Nephron progenitor cell (in vitro differentiated cells): ENCODE measurements at regions not wholly inside any gene's neighbourhood (a gene's known extent, or its start where the extent isn't known, plus 50 kb on each side); places are given as distances from the start of the nearest gene placed in this dataset.

Experiments used
- DNase-seq: peaks from one replicate; pipeline ENCODE4 v3.0.0; 2021
- H3K27ac Mint-ChIP-seq: 2 replicates; pipeline ENCODE4 v1.8.0; 2021; ENCODE audit warnings: mild to moderate bottlenecking, moderate library complexity, mixed read lengths
- H3K27me3 Mint-ChIP-seq: 2 replicates; pipeline ENCODE4 v1.8.0; 2021; ENCODE audit warnings: mild to moderate bottlenecking, low read depth, mixed read lengths; ENCODE audit not compliant: poor library complexity
- H3K36me3 Mint-ChIP-seq: 2 replicates; pipeline ENCODE4 v1.8.0; 2021; ENCODE audit warnings: low read depth, mixed read lengths
- H3K4me1 Mint-ChIP-seq: 2 replicates; pipeline ENCODE4 v1.8.0; 2021; ENCODE audit warnings: mixed read lengths
- H3K4me3 Mint-ChIP-seq: 2 replicates; pipeline ENCODE4 v1.8.0; 2021; ENCODE audit warnings: mild to moderate bottlenecking, moderate library complexity, mixed read lengths
- H3K9me3 Mint-ChIP-seq: 2 replicates; pipeline ENCODE4 v1.8.0; 2021; ENCODE audit warnings: mild to moderate bottlenecking, moderate library complexity, mixed read lengths
- TF ChIP-seq, protein P1 (sequence below): fragments of 200-600 bp; sonication (generic); IDR thresholded peaks from 2 replicates; pipeline ENCODE4 v1.5.0; 2021; ENCODE audit warnings: antibody characterized with exemption

DNA sequence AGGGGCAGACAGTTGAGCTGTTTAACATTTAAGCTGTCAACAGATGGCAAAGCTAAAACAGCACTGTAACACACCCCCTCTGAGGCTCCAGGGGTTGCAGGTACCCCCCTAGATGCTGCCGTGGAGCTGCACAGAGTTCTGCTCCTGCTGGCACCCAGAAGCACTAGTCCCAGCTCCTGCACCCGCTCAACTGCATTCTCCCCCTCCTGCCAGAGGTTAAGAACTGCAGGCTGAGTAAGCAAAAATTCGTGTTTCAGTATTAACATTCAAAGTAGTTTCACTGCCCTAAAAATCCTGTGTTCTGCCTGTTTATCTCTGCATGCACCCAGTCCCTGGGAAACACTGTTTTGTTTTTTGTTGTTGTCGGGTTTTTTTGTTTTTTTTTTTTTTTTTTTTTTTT, 790.8 kb upstream of the KCND2 start:
- Mint-ChIP-seq H3K36me3 (no peaks in the 10 kb centered on the region), H3K27me3 (no peaks in the 10 kb centered on the region), H3K4me3 (no peak overlapping the region), H3K4me1 (peaks cover 16% of the 10 kb centered on the region), H3K27ac (peak overlapping the region; percentile 65), H3K9me3 (peaks cover 7% of the 10 kb centered on the region)
- TF ChIP-seq, protein P1, sequence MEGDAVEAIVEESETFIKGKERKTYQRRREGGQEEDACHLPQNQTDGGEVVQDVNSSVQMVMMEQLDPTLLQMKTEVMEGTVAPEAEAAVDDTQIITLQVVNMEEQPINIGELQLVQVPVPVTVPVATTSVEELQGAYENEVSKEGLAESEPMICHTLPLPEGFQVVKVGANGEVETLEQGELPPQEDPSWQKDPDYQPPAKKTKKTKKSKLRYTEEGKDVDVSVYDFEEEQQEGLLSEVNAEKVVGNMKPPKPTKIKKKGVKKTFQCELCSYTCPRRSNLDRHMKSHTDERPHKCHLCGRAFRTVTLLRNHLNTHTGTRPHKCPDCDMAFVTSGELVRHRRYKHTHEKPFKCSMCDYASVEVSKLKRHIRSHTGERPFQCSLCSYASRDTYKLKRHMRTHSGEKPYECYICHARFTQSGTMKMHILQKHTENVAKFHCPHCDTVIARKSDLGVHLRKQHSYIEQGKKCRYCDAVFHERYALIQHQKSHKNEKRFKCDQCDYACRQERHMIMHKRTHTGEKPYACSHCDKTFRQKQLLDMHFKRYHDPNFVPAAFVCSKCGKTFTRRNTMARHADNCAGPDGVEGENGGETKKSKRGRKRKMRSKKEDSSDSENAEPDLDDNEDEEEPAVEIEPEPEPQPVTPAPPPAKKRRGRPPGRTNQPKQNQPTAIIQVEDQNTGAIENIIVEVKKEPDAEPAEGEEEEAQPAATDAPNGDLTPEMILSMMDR: peak; percentile 29
- DNase-seq: peak; percentile 32

DNA sequence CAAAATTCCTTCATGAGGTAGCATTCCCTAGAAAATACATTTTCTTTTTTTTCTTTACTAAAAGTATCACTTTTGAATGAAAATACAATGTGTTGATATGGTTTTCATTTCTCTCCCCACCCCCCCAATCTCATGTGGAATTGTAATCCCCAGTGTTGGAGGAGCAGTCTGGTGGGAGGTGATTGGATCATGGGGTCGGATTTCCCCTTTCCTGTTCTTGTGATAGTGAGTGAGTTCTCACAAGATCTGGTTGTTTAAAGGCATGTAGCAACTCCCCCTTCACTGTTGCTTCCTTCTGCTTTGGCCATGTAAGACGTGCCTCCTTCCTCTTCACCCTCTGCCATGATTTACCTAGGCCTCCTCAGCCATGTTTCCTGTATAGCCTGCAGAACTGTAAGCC, 790.3 kb upstream of the KCND2 start:
- no peaks in the 10 kb centered on the region for H3K27me3 Mint-ChIP-seq
- TF ChIP-seq, protein P1: no peak
- H3K4me1 Mint-ChIP-seq: peaks cover 16% of the 10 kb centered on the region
- peaks cover 7% of the 10 kb centered on the region for H3K9me3 Mint-ChIP-seq
- H3K4me3 Mint-ChIP-seq: no peak overlapping the region
- H3K36me3 Mint-ChIP-seq: no peaks in the 10 kb centered on the region
- H3K27ac Mint-ChIP-seq: peak overlapping the region; percentile 64
- DNase-seq: no peak

DNA sequence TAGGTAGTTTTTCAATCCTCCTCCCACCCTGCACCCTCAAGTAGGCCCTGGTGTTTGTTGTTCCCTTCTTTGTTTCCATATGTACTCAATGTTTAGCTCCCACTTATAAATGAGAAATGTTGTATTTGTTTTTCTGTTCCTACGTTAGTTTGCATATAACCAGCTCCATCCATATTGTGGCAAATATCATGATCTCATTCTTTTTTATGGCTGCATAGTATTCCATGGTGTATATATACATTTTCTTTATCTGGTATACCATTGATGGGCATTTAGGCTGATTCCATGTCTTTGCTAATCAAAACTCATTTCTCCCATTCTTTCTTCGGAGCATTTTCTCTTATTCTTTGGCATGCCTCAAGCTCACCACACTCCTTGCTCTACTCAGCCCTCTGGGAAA, 789.6 kb upstream of the KCND2 start:
- Mint-ChIP-seq H3K4me3 (no peak overlapping the region), H3K27ac (no peak overlapping the region), H3K4me1 (peaks cover 16% of the 10 kb centered on the region), H3K36me3 (no peaks in the 10 kb centered on the region), H3K27me3 (no peaks in the 10 kb centered on the region), H3K9me3 (peaks cover 7% of the 10 kb centered on the region)
- TF ChIP-seq, protein P1: no peak
- no peak for DNase-seq

DNA sequence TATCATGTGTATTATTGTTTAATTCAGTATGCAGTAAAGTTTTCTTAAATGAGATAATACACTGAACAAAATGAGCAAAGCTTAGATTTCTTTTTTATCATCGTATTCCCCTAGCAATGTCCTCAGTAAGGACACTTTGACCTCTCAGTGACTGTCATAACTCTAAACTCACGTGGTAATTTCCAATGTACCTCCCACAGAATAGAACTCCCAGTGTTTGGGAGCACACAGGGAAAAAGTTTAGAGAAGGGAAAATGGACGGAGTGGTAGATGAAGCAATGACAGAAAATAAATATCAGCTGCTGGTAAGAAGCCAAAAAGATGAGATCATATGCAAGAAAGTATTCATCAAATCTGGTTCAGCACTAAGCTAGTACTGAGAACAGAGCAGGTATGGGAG, 758.6 kb upstream of the KCND2 start:
- Mint-ChIP-seq H3K4me1 (no peaks in the 10 kb centered on the region), H3K4me3 (no peak overlapping the region), H3K36me3 (no peaks in the 10 kb centered on the region), H3K27me3 (no peaks in the 10 kb centered on the region), H3K27ac (no peak overlapping the region), H3K9me3 (no peaks in the 10 kb centered on the region)
- no peak for DNase-seq
- TF ChIP-seq, protein P1: no peak

DNA sequence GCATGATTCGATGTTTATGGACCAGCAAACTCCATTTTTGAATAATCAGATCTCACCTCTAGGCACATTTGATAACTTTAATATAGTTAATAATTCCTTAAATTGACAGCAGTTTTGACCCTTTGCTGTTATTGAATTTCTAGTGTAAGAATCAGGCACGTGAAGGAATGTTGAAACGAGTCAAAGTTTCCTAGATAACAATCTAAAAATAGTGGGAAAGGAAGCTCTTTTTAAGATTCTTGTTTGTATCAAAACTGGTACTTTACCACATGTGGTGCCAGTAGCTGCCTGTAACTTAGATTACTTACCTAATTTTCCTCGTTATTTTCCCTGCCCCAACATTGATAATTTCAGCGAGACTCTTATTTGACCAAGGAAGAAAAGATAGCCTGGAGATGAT, 757.8 kb upstream of the KCND2 start:
- H3K9me3 Mint-ChIP-seq: no peaks in the 10 kb centered on the region
- no peak for DNase-seq
- TF ChIP-seq, protein P1: no peak
- H3K4me1 Mint-ChIP-seq: no peaks in the 10 kb centered on the region
- H3K36me3 Mint-ChIP-seq: no peaks in the 10 kb centered on the region
- no peak overlapping the region for H3K27ac Mint-ChIP-seq
- no peaks in the 10 kb centered on the region for H3K27me3 Mint-ChIP-seq
- H3K4me3 Mint-ChIP-seq: no peak overlapping the region

DNA sequence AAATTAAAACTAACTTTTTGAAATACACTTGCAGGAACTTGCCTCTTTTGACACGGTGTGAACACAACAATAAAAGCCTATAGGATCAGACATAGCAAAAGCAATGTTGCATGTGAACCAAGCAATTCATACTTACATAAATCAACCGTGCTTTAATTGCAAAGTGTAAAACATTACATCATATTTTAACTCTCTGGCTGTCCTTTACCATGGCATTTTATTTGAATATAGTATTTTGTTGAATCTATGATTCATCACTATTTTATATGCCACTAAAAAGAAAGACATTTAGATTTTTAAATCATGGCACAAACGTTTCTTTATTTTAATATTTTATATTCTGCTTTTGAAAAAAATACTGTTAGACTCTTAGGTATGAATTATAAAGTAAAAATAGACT, 757.0 kb upstream of the KCND2 start:
- Mint-ChIP-seq H3K4me1 (no peaks in the 10 kb centered on the region), H3K9me3 (no peaks in the 10 kb centered on the region), H3K4me3 (no peak overlapping the region), H3K36me3 (no peaks in the 10 kb centered on the region), H3K27ac (no peak overlapping the region), H3K27me3 (no peaks in the 10 kb centered on the region)
- DNase-seq: no peak
- TF ChIP-seq, protein P1: no peak
